HFF-Myc (cell line): ENCODE measurements at regions not wholly inside any gene's neighbourhood (a gene's known extent, or its start where the extent isn't known, plus 50 kb on each side); places are given as distances from the start of the nearest gene placed in this dataset.

Experiments used
- DNase-seq: peaks from one replicate; pipeline ENCODE4 v3.0.0-alpha.2; 2011; ENCODE audit warnings: low read depth; ENCODE audit errors: extremely low read depth
- H3K4me3 ChIP-seq: replicated peaks from 2 replicates; pipeline ENCODE4 v1.5.1; 2011; ENCODE audit warnings: low read depth, mild to moderate bottlenecking, control low read depth, low read length
- TF ChIP-seq, protein P1 (sequence below): IDR thresholded peaks from 2 replicates; pipeline ENCODE4 v1.5.1; 2012; ENCODE audit warnings: mild to moderate bottlenecking, low read depth, low read length, control low read depth; ENCODE audit errors: missing control alignments

DNA sequence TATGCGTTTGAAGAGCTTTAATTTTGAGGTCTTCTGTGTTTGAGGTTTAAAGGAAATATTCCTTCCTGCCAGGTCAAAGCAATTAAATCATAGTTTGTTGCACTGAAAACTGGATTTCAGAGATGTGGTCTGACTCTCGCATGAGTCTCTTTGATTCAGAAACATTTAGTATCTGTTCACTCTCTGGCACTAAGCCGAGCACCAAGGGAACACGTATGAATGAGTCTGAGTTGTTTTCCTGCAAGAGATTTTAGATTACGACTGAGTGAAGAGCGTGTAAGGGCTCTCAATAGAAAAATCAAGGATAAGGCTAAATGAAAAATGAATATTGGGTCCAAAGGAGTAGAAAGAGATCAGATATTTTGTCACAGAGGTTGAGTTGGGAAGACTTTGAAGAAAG is 875.4 kb upstream of the PRKX start:
- no peak overlapping the region for H3K4me3 ChIP-seq
- TF ChIP-seq, protein P1, sequence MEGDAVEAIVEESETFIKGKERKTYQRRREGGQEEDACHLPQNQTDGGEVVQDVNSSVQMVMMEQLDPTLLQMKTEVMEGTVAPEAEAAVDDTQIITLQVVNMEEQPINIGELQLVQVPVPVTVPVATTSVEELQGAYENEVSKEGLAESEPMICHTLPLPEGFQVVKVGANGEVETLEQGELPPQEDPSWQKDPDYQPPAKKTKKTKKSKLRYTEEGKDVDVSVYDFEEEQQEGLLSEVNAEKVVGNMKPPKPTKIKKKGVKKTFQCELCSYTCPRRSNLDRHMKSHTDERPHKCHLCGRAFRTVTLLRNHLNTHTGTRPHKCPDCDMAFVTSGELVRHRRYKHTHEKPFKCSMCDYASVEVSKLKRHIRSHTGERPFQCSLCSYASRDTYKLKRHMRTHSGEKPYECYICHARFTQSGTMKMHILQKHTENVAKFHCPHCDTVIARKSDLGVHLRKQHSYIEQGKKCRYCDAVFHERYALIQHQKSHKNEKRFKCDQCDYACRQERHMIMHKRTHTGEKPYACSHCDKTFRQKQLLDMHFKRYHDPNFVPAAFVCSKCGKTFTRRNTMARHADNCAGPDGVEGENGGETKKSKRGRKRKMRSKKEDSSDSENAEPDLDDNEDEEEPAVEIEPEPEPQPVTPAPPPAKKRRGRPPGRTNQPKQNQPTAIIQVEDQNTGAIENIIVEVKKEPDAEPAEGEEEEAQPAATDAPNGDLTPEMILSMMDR = no peak
- no peak for DNase-seq

DNA sequence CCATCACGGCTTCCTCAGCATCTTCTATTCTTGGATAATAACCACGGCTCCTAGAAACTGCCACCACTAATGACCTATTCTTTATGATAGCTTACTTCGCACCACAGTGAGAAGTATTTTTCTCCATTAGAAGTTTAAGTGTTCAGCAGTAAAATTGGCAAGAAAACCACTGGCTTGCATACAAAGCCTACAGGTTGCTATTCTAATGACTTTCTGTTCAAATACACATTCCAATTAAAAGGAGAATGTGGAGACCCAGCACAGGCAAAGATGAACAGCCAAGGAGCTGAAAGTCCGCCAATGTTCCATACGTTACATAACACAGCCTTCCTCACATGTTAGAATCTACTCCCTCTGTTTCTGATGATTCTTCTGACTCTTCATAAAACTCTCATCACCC is 875.0 kb upstream of the PRKX start:
- no peak for DNase-seq
- H3K4me3 ChIP-seq = no peak overlapping the region
- TF ChIP-seq, protein P1 = no peak

DNA sequence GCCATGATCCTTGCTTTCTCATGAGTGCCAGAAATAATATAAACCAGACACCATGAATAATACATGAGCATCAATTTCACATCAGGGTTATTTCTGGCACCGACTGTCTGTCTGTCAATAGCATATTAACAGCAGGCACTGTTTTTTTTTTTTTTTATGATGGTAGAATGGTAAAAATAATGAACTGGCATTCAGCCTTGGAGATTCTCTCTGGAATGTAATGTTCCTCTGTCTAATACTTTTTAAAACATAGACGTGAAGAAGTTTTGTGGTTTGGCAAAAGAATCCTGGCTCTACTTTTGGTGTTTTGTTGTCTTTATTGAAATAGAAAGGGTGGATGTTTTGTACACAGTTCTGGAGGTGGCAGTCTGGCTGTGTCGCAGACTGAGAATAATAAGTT is 874.6 kb upstream of the PRKX start:
- no peak for DNase-seq
- TF ChIP-seq, protein P1 = no peak
- H3K4me3 ChIP-seq = no peak overlapping the region

DNA sequence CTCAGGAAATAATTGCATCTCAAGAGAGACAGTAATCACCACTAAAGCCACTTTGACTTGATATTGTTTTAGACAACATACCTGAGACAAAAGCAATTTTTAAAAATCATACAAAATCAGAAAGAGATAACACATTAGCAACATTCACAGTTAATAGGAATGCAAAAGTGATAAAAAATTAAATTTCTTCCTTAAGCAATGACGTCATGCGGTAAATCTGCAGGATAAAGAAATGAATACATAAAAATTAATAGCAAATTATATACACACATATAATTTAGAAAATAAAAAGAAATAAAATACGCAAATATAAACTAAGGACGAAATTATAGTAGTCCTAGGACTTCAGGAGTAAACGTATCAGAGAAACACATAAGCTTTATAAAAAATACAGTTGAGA is 866.5 kb upstream of the PRKX start:
- no peak for DNase-seq
- no peak overlapping the region for H3K4me3 ChIP-seq
- TF ChIP-seq, protein P1 = no peak

DNA sequence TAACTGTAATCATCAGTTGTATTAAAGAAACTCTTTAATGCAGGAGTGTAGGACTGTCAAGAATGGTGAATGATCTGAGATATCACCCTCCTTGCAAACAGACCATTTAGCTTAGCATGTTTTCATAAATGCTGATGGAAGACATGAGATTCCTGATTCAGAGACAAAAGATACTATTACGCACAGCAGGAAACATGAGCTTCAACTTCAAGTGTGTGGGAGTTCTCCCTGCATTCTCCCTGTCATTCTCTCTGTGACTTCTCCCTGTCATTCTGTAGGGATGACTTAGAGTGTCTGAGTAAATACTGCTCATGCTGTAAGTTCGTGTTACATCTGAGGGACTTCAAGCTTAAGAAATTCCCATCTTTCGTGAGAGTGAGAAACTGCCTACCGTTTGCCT is 866.0 kb upstream of the PRKX start:
- no peak for DNase-seq
- TF ChIP-seq, protein P1 = no peak
- no peak overlapping the region for H3K4me3 ChIP-seq

DNA sequence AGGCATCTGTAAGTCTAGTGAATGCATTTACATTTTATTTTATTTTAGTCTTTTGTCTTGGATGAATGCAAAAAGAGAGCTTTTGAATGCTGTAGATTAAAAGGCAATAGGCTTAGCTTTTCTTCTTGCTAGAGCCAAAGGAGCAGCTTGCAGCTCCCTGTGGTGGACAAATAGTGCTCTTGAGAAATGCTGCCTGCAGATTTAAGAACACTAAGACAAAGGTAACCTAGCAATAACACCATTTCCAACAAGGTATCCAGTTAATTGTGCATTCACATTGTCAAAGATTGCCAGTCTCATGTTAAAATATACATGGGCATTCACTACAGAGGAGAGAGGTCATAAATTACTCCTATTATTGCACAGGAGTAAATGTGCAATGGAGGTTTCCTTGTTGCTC is 859.2 kb upstream of the PRKX start:
- DNase-seq = no peak
- TF ChIP-seq, protein P1 = no peak
- no peak overlapping the region for H3K4me3 ChIP-seq

DNA sequence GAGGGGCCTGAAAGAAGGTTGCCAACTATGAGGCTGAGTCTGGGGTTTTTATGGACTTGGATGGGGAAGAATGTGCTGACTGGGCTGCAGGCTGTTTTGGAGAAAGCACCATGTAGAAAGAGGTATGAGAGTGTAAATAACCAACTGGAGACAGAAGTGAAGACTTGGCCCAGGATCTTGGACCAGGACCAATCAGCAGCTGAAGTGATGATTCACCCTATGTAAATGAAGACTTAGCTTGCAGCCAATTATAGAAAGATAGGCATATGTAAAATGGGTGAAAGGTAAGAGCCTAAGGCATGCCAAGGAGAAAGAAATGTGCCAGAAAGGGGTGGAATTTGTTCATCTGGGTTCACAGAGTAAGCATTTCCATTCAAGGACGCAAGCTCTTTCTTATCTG is 856.7 kb upstream of the PRKX start:
- TF ChIP-seq, protein P1 = no peak
- H3K4me3 ChIP-seq = no peak overlapping the region
- no peak for DNase-seq
